HFFc6 (cell line): ENCODE measurements at regions not wholly inside any gene's neighbourhood (a gene's known extent, or its start where the extent isn't known, plus 50 kb on each side); places are given as distances from the start of the nearest gene placed in this dataset.
A peak's percentile ranks its signal among the peaks of the same experiment; 100 is the strongest.
"Not testable (repeated sequence)": the region's sequence is repeated elsewhere in the genome, so short reads cannot be mapped to it uniquely, and the experiment has no call there.

Source experiments
- DNase-seq: peaks from one replicate; pipeline ENCODE4 v3.0.0-alpha.2; 2018
- H3K27ac Mint-ChIP-seq: 2 replicates; pipeline ENCODE4 v1.8.0; 2020; ENCODE audit warnings: mild to moderate bottlenecking, mixed read lengths
- H3K27me3 Mint-ChIP-seq: 2 replicates; pipeline ENCODE4 v1.8.0; 2021; ENCODE audit warnings: mild to moderate bottlenecking, moderate library complexity, mixed read lengths; ENCODE audit not compliant: insufficient read depth
- H3K36me3 Mint-ChIP-seq: 2 replicates; pipeline ENCODE4 v1.8.0; 2021; ENCODE audit warnings: low read depth, mixed read lengths
- H3K4me1 Mint-ChIP-seq: 2 replicates; pipeline ENCODE4 v1.8.0; 2020; ENCODE audit warnings: low read depth, mixed read lengths
- H3K4me3 Mint-ChIP-seq: 2 replicates; pipeline ENCODE4 v1.8.0; 2020; ENCODE audit warnings: mild to moderate bottlenecking, moderate library complexity, mixed read lengths
- H3K9me3 Mint-ChIP-seq: 2 replicates; pipeline ENCODE4 v1.8.0; 2020; ENCODE audit warnings: mild to moderate bottlenecking, mixed read lengths
- CTCF ChIP-seq: fragments of 200-600 bp; sonication (generic); IDR thresholded peaks from 2 replicates; pipeline ENCODE4 v1.5.0; 2021; ENCODE audit warnings: antibody characterized with exemption, mild to moderate bottlenecking

- Mint-ChIP-seq H3K27me3 (no peaks in the 10 kb centered on the region), H3K36me3 (no peaks in the 10 kb centered on the region), H3K4me1 (peaks cover 32% of the 10 kb centered on the region), H3K9me3 (no peaks in the 10 kb centered on the region), H3K27ac (no peak overlapping the region), H3K4me3 (peak overlapping the region; percentile 13; the same call in 1 of the 2 replicates)
- TF ChIP-seq CTCF: no peak
- DNase-seq: no peak
Observed at GRCh38 chr7:113179313-113179712, 61.0 kb upstream of the SMIM30 start.

- H3K36me3 Mint-ChIP-seq: no peaks in the 10 kb centered on the region
Observed at GRCh38 chr7:113176836-113177235, 58.5 kb upstream of the SMIM30 start.

GRCh38 chr7:113176180-113176579 lies 57.8 kb upstream of the SMIM30 start:
- not testable (repeated sequence) for DNase-seq, H3K9me3 Mint-ChIP-seq, H3K36me3 Mint-ChIP-seq, H3K4me3 Mint-ChIP-seq, H3K27ac Mint-ChIP-seq, H3K27me3 Mint-ChIP-seq
- H3K4me1 Mint-ChIP-seq: peaks cover 29% of the 10 kb centered on the region

More at GRCh38 chr7:113176836-113177235, 58.5 kb upstream of the SMIM30 start:
- peaks cover 29% of the 10 kb centered on the region for H3K4me1 Mint-ChIP-seq
- H3K9me3 Mint-ChIP-seq: no peaks in the 10 kb centered on the region
- DNase-seq: no peak
- no peak for TF ChIP-seq CTCF
- no peaks in the 10 kb centered on the region for H3K27me3 Mint-ChIP-seq
- H3K27ac Mint-ChIP-seq: no peak overlapping the region
- no peak overlapping the region for H3K4me3 Mint-ChIP-seq

- no peaks in the 10 kb centered on the region for H3K36me3 Mint-ChIP-seq
- H3K27me3 Mint-ChIP-seq: no peaks in the 10 kb centered on the region
- no peak for TF ChIP-seq CTCF
- DNase-seq: no peak
- no peaks in the 10 kb centered on the region for H3K9me3 Mint-ChIP-seq
- H3K4me3 Mint-ChIP-seq: no peak overlapping the region
- peak overlapping the region; percentile 39; the same call in 1 of the 2 replicates for H3K27ac Mint-ChIP-seq
- peaks cover 29% of the 10 kb centered on the region for H3K4me1 Mint-ChIP-seq
Observed at GRCh38 chr7:113175525-113176104, 57.3 kb upstream of the SMIM30 start.

- peaks cover 12% of the 10 kb centered on the region for H3K4me1 Mint-ChIP-seq
- no peak for TF ChIP-seq CTCF
- no peaks in the 10 kb centered on the region for H3K27me3 Mint-ChIP-seq
- no peak for DNase-seq
- H3K36me3 Mint-ChIP-seq: no peaks in the 10 kb centered on the region
- no peak overlapping the region for H3K4me3 Mint-ChIP-seq
- H3K9me3 Mint-ChIP-seq: no peaks in the 10 kb centered on the region
- no peak overlapping the region for H3K27ac Mint-ChIP-seq
Observed at GRCh38 chr7:113172726-113173125, 54.4 kb upstream of the SMIM30 start.

- H3K4me3 Mint-ChIP-seq: no peak overlapping the region
- no peaks in the 10 kb centered on the region for H3K36me3 Mint-ChIP-seq
- no peak for TF ChIP-seq CTCF
- DNase-seq: no peak
- no peaks in the 10 kb centered on the region for H3K9me3 Mint-ChIP-seq
- H3K4me1 Mint-ChIP-seq: peaks cover 5% of the 10 kb centered on the region
- H3K27ac Mint-ChIP-seq: no peak overlapping the region
- H3K27me3 Mint-ChIP-seq: no peaks in the 10 kb centered on the region
Observed at GRCh38 chr7:113170591-113170990, 52.2 kb upstream of the SMIM30 start.
